SK-N-SH treated with all-trans-retinoic acid at 6 μM for 48 hours (cell line): ENCODE measurements at regions not wholly inside any gene's neighbourhood (a gene's known extent, or its start where the extent isn't known, plus 50 kb on each side); places are given as distances from the start of the nearest gene placed in this dataset.

ENCODE experiments used
- ATAC-seq: fragments of 200-7000 bp; cut with Tn5 transposase; 3 replicates; pipeline ENCODE4 v1.9.1; 2020; ENCODE audit warnings: mild to moderate bottlenecking, moderate library complexity
- ARNTL ChIP-seq: fragments of 450-650 bp; formaldehyde crosslinking; IDR thresholded peaks from 2 replicates; pipeline ENCODE4 v1.5.0; 2020; ENCODE audit warnings: low read depth, mild to moderate bottlenecking, moderate library complexity, borderline replicate concordance
- BACH2 ChIP-seq: fragments of 250-450 bp; sonication (Bioruptor Pico); IDR thresholded peaks from 2 replicates; pipeline ENCODE4 v1.9.0; 2021; ENCODE audit warnings: mild to moderate bottlenecking, borderline replicate concordance
- CSDC2 ChIP-seq: fragments of 250-450 bp; sonication (Bioruptor Pico); IDR thresholded peaks from 2 replicates; pipeline ENCODE4 v1.5.0; 2020; ENCODE audit warnings: mild to moderate bottlenecking, moderate library complexity
- ESRRG ChIP-seq: fragments of 250-450 bp; sonication (Bioruptor Pico); IDR thresholded peaks from 2 replicates; pipeline ENCODE4 v1.6.1; 2021; ENCODE audit warnings: mild to moderate bottlenecking
- GLIS3 ChIP-seq: fragments of 250-450 bp; sonication (Bioruptor Pico); IDR thresholded peaks from 2 replicates; pipeline ENCODE4 v1.5.0; 2020; ENCODE audit warnings: mild to moderate bottlenecking, moderate library complexity
- ISL1 ChIP-seq: fragments of 250-450 bp; sonication (Bioruptor Pico); IDR thresholded peaks from 2 replicates; pipeline ENCODE4 v2.1.2; 2022; ENCODE audit warnings: mild to moderate bottlenecking, moderate library complexity
- PPARA ChIP-seq: fragments of 250-450 bp; sonication (Bioruptor Pico); IDR thresholded peaks from 2 replicates; pipeline ENCODE4 v1.5.0; 2020; ENCODE audit warnings: mild to moderate bottlenecking, borderline replicate concordance
- RARB ChIP-seq: fragments of 250-450 bp; sonication (Bioruptor Pico); IDR thresholded peaks from 2 replicates; pipeline ENCODE4 v1.8.0; 2021; ENCODE audit warnings: mild to moderate bottlenecking, moderate library complexity
- TOX ChIP-seq: fragments of 250-450 bp; sonication (Bioruptor Pico); IDR thresholded peaks from 2 replicates; pipeline ENCODE4 v1.8.0; 2021; ENCODE audit warnings: mild to moderate bottlenecking, moderate library complexity, borderline replicate concordance
- ZC3H10 ChIP-seq: fragments of 250-450 bp; sonication (Bioruptor Pico); IDR thresholded peaks from 2 replicates; pipeline ENCODE4 v1.5.1; 2021; ENCODE audit warnings: mild to moderate bottlenecking, moderate library complexity
- ZFP3 ChIP-seq: fragments of 250-450 bp; sonication (Bioruptor Pico); IDR thresholded peaks from 2 replicates; pipeline ENCODE4 v1.5.0; 2020; ENCODE audit warnings: mild to moderate bottlenecking, moderate library complexity
- ZFP30 ChIP-seq: fragments of 450-650 bp; formaldehyde crosslinking; IDR thresholded peaks from 2 replicates; pipeline ENCODE4 v1.5.0; 2022; ENCODE audit warnings: mild to moderate bottlenecking, moderate library complexity
- ZNF565 ChIP-seq: fragments of 450-650 bp; formaldehyde crosslinking; conservative IDR thresholded peaks from 2 replicates; pipeline ENCODE4 v1.5.0; 2020; ENCODE audit warnings: low read depth, mild to moderate bottlenecking, moderate library complexity
- ZNF70 ChIP-seq: fragments of 450-650 bp; formaldehyde crosslinking; IDR thresholded peaks from 2 replicates; pipeline ENCODE4 v1.5.0; 2020; ENCODE audit warnings: mild to moderate bottlenecking, moderate library complexity
- ZNF8 ChIP-seq: fragments of 450-650 bp; formaldehyde crosslinking; IDR thresholded peaks from 2 replicates; pipeline ENCODE4 v1.5.0; 2020; ENCODE audit warnings: mild to moderate bottlenecking, moderate library complexity
- TF ChIP-seq, protein P1 (sequence below): fragments of 250-450 bp; sonication (Bioruptor Pico); IDR thresholded peaks from 2 replicates; pipeline ENCODE4 v1.5.1; 2020; ENCODE audit warnings: low read depth, mild to moderate bottlenecking, moderate library complexity
- TF ChIP-seq, protein P2 (sequence below): fragments of 250-450 bp; sonication (Bioruptor Pico); IDR thresholded peaks from 2 replicates; pipeline ENCODE4 v1.5.1; 2021; ENCODE audit warnings: mild to moderate bottlenecking, moderate library complexity
- TF ChIP-seq, protein P3 (sequence below): fragments of 250-450 bp; sonication (Bioruptor Pico); IDR thresholded peaks from 2 replicates; pipeline ENCODE4 v1.5.0; 2020; ENCODE audit warnings: mild to moderate bottlenecking, moderate library complexity
- TF ChIP-seq, protein P4 (sequence below): fragments of 250-450 bp; sonication (Bioruptor Pico); IDR thresholded peaks from 2 replicates; pipeline ENCODE4 v1.8.0; 2021; ENCODE audit warnings: low read depth, mild to moderate bottlenecking, moderate library complexity, borderline replicate concordance
- TF ChIP-seq, protein P5 (sequence below): fragments of 250-450 bp; sonication (Bioruptor Pico); IDR thresholded peaks from 2 replicates; pipeline ENCODE4 v1.8.0; 2020; ENCODE audit warnings: mild to moderate bottlenecking, moderate library complexity, borderline replicate concordance

DNA sequence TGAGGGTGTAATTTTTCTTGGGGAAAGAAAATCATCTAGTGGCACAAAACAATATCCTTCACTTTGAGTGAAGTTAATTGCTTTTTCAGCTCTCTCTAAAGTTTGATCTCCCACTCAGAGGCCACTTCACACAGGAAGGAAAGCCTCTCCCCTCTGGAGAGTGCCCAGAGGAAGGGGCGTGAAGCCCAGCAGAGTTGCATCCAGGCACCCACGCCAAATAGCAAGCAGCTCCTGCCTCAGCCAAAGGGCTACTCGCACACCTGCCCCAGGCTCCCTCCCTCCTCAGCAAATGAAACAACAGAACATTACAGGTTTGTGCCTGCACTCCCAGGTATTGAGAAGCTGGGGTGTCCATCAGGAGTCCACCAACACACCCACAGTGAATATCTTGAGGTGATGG, 183.0 kb upstream of the RPL38 start:
- no peak for TF ChIP-seq ZNF8
- TF ChIP-seq, protein P1, sequence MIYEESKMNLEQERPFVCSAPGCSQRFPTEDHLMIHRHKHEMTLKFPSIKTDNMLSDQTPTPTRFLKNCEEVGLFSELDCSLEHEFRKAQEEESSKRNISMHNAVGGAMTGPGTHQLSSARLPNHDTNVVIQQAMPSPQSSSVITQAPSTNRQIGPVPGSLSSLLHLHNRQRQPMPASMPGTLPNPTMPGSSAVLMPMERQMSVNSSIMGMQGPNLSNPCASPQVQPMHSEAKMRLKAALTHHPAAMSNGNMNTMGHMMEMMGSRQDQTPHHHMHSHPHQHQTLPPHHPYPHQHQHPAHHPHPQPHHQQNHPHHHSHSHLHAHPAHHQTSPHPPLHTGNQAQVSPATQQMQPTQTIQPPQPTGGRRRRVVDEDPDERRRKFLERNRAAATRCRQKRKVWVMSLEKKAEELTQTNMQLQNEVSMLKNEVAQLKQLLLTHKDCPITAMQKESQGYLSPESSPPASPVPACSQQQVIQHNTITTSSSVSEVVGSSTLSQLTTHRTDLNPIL (CRISPR knock-in tag): no peak
- TF ChIP-seq BACH2 (CRISPR knock-in tag): no peak
- TF ChIP-seq, protein P2, sequence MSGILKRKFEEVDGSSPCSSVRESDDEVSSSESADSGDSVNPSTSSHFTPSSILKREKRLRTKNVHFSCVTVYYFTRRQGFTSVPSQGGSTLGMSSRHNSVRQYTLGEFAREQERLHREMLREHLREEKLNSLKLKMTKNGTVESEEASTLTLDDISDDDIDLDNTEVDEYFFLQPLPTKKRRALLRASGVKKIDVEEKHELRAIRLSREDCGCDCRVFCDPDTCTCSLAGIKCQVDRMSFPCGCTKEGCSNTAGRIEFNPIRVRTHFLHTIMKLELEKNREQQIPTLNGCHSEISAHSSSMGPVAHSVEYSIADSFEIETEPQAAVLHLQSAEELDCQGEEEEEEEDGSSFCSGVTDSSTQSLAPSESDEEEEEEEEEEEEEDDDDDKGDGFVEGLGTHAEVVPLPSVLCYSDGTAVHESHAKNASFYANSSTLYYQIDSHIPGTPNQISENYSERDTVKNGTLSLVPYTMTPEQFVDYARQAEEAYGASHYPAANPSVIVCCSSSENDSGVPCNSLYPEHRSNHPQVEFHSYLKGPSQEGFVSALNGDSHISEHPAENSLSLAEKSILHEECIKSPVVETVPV (CRISPR knock-in tag): no peak
- TF ChIP-seq ESRRG: no peak
- ATAC-seq: no peak

DNA sequence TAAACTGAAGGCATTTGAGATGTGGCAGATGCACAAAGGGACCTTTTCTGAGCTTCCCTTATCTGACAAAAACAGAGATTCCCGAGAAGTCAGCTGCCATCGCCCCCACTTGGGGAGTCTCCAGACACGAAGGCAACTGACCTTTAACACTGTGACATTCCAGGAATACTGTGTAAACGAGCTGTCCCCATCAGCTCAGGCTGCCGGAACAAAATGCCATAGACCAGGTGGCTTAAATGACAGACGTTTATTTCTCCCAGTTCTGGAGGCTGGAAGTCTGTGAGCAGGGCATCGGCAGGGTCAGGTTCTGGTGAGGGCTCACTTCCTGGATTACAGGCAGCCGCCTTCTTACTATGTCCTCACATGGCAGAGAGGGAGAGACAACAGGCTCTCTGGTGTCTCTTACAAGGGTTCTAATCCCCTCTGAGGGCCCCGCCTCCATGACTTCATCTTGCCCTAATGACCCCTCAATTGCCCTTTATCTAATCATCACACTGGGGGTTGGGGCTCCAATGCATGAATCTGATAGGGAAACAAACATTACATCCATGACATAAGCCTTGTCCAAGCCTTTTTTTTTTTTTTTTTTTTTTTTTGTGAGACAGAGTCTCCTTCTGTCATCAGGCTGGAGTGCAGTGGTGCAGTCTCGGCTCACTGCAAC, 178.5 kb upstream of the RPL38 start:
- TF ChIP-seq TOX (CRISPR knock-in tag) (no peak), ZNF8 (no peak), ESRRG (no peak), GLIS3 (no peak), ISL1 (CRISPR knock-in tag) (no peak), CSDC2 (no peak), ZNF70 (no peak), BACH2 (CRISPR knock-in tag) (no peak)
- TF ChIP-seq, protein P3, sequence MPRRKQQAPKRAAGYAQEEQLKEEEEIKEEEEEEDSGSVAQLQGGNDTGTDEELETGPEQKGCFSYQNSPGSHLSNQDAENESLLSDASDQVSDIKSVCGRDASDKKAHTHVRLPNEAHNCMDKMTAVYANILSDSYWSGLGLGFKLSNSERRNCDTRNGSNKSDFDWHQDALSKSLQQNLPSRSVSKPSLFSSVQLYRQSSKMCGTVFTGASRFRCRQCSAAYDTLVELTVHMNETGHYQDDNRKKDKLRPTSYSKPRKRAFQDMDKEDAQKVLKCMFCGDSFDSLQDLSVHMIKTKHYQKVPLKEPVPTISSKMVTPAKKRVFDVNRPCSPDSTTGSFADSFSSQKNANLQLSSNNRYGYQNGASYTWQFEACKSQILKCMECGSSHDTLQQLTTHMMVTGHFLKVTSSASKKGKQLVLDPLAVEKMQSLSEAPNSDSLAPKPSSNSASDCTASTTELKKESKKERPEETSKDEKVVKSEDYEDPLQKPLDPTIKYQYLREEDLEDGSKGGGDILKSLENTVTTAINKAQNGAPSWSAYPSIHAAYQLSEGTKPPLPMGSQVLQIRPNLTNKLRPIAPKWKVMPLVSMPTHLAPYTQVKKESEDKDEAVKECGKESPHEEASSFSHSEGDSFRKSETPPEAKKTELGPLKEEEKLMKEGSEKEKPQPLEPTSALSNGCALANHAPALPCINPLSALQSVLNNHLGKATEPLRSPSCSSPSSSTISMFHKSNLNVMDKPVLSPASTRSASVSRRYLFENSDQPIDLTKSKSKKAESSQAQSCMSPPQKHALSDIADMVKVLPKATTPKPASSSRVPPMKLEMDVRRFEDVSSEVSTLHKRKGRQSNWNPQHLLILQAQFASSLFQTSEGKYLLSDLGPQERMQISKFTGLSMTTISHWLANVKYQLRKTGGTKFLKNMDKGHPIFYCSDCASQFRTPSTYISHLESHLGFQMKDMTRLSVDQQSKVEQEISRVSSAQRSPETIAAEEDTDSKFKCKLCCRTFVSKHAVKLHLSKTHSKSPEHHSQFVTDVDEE (CRISPR knock-in tag): no peak
- TF ChIP-seq, protein P1 (CRISPR knock-in tag): no peak
- TF ChIP-seq, protein P4, sequence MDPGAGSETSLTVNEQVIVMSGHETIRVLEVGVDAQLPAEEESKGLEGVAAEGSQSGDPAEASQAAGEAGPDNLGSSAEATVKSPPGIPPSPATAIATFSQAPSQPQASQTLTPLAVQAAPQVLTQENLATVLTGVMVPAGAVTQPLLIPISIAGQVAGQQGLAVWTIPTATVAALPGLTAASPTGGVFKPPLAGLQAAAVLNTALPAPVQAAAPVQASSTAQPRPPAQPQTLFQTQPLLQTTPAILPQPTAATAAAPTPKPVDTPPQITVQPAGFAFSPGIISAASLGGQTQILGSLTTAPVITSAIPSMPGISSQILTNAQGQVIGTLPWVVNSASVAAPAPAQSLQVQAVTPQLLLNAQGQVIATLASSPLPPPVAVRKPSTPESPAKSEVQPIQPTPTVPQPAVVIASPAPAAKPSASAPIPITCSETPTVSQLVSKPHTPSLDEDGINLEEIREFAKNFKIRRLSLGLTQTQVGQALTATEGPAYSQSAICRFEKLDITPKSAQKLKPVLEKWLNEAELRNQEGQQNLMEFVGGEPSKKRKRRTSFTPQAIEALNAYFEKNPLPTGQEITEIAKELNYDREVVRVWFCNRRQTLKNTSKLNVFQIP (CRISPR knock-in tag): no peak
- ATAC-seq: no peak

DNA sequence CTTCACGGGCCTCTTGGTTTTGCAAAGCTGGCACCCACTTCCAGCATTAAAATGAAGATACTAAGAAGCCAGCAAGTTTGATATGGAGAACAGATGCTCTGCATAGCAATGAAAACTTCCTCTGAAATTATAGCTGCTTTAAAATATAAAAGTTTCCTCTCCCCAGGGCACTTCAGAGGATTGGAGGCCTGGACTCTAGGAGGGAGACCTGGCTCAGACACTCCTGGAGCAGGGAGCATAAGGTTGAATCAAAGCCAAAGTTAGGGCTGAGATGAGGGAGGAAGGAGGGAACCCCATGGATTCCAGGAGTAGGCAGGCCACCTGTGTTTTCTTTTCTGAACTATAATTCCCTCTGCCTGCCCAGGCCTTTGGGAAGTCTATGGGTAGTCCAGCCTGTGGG, 176.0 kb upstream of the RPL38 start:
- TF ChIP-seq, protein P5, sequence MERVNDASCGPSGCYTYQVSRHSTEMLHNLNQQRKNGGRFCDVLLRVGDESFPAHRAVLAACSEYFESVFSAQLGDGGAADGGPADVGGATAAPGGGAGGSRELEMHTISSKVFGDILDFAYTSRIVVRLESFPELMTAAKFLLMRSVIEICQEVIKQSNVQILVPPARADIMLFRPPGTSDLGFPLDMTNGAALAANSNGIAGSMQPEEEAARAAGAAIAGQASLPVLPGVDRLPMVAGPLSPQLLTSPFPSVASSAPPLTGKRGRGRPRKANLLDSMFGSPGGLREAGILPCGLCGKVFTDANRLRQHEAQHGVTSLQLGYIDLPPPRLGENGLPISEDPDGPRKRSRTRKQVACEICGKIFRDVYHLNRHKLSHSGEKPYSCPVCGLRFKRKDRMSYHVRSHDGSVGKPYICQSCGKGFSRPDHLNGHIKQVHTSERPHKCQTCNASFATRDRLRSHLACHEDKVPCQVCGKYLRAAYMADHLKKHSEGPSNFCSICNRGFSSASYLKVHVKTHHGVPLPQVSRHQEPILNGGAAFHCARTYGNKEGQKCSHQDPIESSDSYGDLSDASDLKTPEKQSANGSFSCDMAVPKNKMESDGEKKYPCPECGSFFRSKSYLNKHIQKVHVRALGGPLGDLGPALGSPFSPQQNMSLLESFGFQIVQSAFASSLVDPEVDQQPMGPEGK (CRISPR knock-in tag): no peak
- TF ChIP-seq CSDC2 (no peak), GLIS3 (no peak), PPARA (CRISPR knock-in tag) (no peak), ESRRG (no peak), ARNTL (no peak), ZFP3 (CRISPR knock-in tag) (no peak), ZNF565 (CRISPR knock-in tag) (no peak), ZC3H10 (CRISPR knock-in tag) (no peak), ZNF70 (no peak), RARB (no peak), ZFP30 (CRISPR knock-in tag) (no peak)
- TF ChIP-seq, protein P1 (CRISPR knock-in tag): no peak
- TF ChIP-seq, protein P4 (CRISPR knock-in tag): no peak
- no peak for ATAC-seq
